HCT116 (cell line): ENCODE measurements at regions not wholly inside any gene's neighbourhood (a gene's known extent, or its start where the extent isn't known, plus 50 kb on each side); places are given as distances from the start of the nearest gene placed in this dataset.

Experiments
- ATAC-seq: fragments of 200-7000 bp; cut with Tn5 transposase; 2 replicates; pipeline ENCODE4 v1.9.1; 2020; ENCODE audit warnings: mild to moderate bottlenecking, moderate library complexity
- BruUV-seq: library from RNA; stranded (reverse); fragments of 400-500 nt; replicated peaks from 2 replicates; lab custom pipeline; 2021; lab: Mats Ljungman, UMichigan
- CTCF ChIA-PET: fragments of 300-600 bp; sonication (Branson Sonifier 250); formaldehyde crosslinking; loops from one replicate; lab custom pipeline; 2021; ENCODE audit warnings: antibody characterized with exemption; lab: Charles Lee
- POLR2A ChIA-PET: fragments of 300-600, 350-600 bp; sonication (Branson Sonifier 250); formaldehyde crosslinking; loops from one replicate; lab custom pipeline; 2021; ENCODE audit warnings: antibody characterized with exemption; lab: Charles Lee
- RAD21 ChIA-PET, 2 experiments: fragments of 300-600 bp; sonication (Branson Sonifier 250); formaldehyde crosslinking; loops; one replicate each; lab custom pipeline; 2023; ENCODE audit warnings: low total read pairs in 2 of 2; ENCODE audit not compliant: uncharacterized antibody in 2 of 2, unreplicated experiment in 2 of 2, low non-redundant PET in 1 of 2; lab: Charles Lee
- DNase-seq: peaks from one replicate; pipeline ENCODE4 v3.0.0-alpha.2; 2010; ENCODE audit warnings: low read depth, low spot score
- H2AFZ ChIP-seq: fragments of 200-600 bp; shearing (Covaris generic), sonication (generic); 2 replicates; pipeline ENCODE4 v1.6.1; 2017; ENCODE audit warnings: low read depth, mixed run types, mixed read lengths, antibody characterized with exemption, low read length; ENCODE audit not compliant: poor library complexity, severe bottlenecking
- H3K27ac ChIP-seq: 2 replicates; pipeline ENCODE4 v1.5.1; 2012; ENCODE audit warnings: low read depth, low read length
- H3K27me3 ChIP-seq: fragments of 200-600 bp; sonication (generic); 2 replicates; pipeline ENCODE4 v1.6.1; 2016; ENCODE audit warnings: mixed run types, low read length, mixed read lengths; ENCODE audit not compliant: insufficient read depth
- H3K36me3 ChIP-seq, 2 experiments: fragments of 200-500 bp in 1 of 2; fragments of 200-600 bp in 1 of 2; sonication (Bioruptor generic) in 1 of 2; sonication (generic) in 1 of 2; 2 replicates each; pipeline versions ENCODE4 v1.5.1 to v1.6.1; 2014 to 2016; ENCODE audit warnings: low read length in 2 of 2, inconsistent platforms in 1 of 2, mixed read lengths in 1 of 2, mixed run types in 1 of 2; ENCODE audit not compliant: insufficient read depth in 2 of 2, control insufficient read depth in 1 of 2
- H3K4me1 ChIP-seq, 2 experiments: fragments of 200-600 bp in 1 of 2; sonication (generic) in 1 of 2; 2 replicates each; pipeline versions ENCODE4 v1.5.1 to v1.6.1; 2012 to 2017; ENCODE audit warnings: low read length in 2 of 2, inconsistent platforms in 1 of 2, mild to moderate bottlenecking in 1 of 2, mixed read lengths in 1 of 2, mixed run types in 1 of 2, moderate library complexity in 1 of 2; ENCODE audit not compliant: insufficient read depth in 2 of 2, control insufficient read depth in 1 of 2
- H3K4me2 ChIP-seq: fragments of 200-600 bp; sonication (generic); 2 replicates; pipeline ENCODE4 v1.6.1; 2017; ENCODE audit warnings: mixed run types, low read length, mixed read lengths
- H3K4me3 ChIP-seq, 2 experiments: fragments of 200-600 bp in 1 of 2; sonication (generic) in 1 of 2; replicated peaks in 1 of 2; 2 replicates each; pipeline ENCODE4 v1.5.1; 2011 to 2016; ENCODE audit warnings: low read length in 2 of 2, control low read depth in 1 of 2, low read depth in 1 of 2, mild to moderate bottlenecking in 1 of 2, mixed read lengths in 1 of 2, mixed run types in 1 of 2
- H3K79me2 ChIP-seq: fragments of 200-600 bp; sonication (generic); 2 replicates; pipeline ENCODE4 v1.6.1; 2017; ENCODE audit warnings: mild to moderate bottlenecking, mixed run types, low read length, moderate library complexity, mixed read lengths; ENCODE audit not compliant: insufficient read depth
- H3K9ac ChIP-seq: fragments of 200-600 bp; sonication (generic); 2 replicates; pipeline ENCODE4 v1.6.1; 2016; ENCODE audit warnings: low read length, mixed read lengths
- H3K9me2 ChIP-seq: fragments of 200-600 bp; sonication (generic), shearing (Covaris generic); 2 replicates; pipeline ENCODE4 v1.6.1; 2017; ENCODE audit warnings: mixed run types, mild to moderate bottlenecking, moderate library complexity; ENCODE audit not compliant: insufficient read depth
- H3K9me3 ChIP-seq, 2 experiments: fragments of 200-500 bp in 1 of 2; fragments of 200-600 bp in 1 of 2; sonication (Bioruptor generic) in 1 of 2; sonication (generic) in 1 of 2; 2 replicates each; pipeline ENCODE4 v1.6.1; 2014 to 2017; ENCODE audit warnings: low read length in 2 of 2, mixed read lengths in 2 of 2, inconsistent platforms in 1 of 2, low read depth in 1 of 2, mild to moderate bottlenecking in 1 of 2, mixed run types in 1 of 2, moderate library complexity in 1 of 2; ENCODE audit not compliant: control insufficient read depth in 1 of 2, insufficient read depth in 1 of 2
- H4K20me1 ChIP-seq: fragments of 200-600 bp; sonication (generic), shearing (Covaris generic); 2 replicates; pipeline ENCODE4 v1.6.1; 2017; ENCODE audit warnings: mixed run types, mild to moderate bottlenecking, moderate library complexity; ENCODE audit not compliant: insufficient read depth
- CEBPB ChIP-seq: IDR thresholded peaks from 2 replicates; pipeline ENCODE4 v1.6.1; 2012; ENCODE audit warnings: low read depth
- EGR1 ChIP-seq: IDR thresholded peaks from 2 replicates; pipeline ENCODE4 v1.6.1; 2012; ENCODE audit warnings: low read depth
- EZH2 ChIP-seq: fragments of 200-600 bp; sonication (generic); IDR thresholded peaks from 2 replicates; pipeline ENCODE4 v1.6.1; 2017; ENCODE audit warnings: antibody characterized with exemption, mixed run types
- EZH2phosphoT487 ChIP-seq: fragments of 200-600 bp; IDR thresholded peaks from 2 replicates; pipeline ENCODE4 v1.6.1; 2018; ENCODE audit warnings: antibody characterized with exemption, borderline replicate concordance
- MAX ChIP-seq: IDR thresholded peaks from 2 replicates; pipeline ENCODE4 v1.6.1; 2012
- POLR2AphosphoS5 ChIP-seq: IDR thresholded peaks from 2 replicates; pipeline ENCODE4 v1.6.1; 2011; ENCODE audit warnings: mild to moderate bottlenecking, low read depth, low read length, moderate library complexity
- RAD21 ChIP-seq: IDR thresholded peaks from 2 replicates; pipeline ENCODE4 v1.6.1; 2012; ENCODE audit warnings: low read depth, mild to moderate bottlenecking
- SRF ChIP-seq: IDR thresholded peaks from 2 replicates; pipeline ENCODE4 v1.6.1; 2012; ENCODE audit warnings: low read depth
- TCF7L2 ChIP-seq: IDR thresholded peaks from 2 replicates; pipeline ENCODE4 v1.7.0; 2011; ENCODE audit warnings: borderline replicate concordance, inconsistent platforms; ENCODE audit not compliant: insufficient read depth, insufficient read length; ENCODE audit errors: extremely low read depth
- ZBTB33 ChIP-seq: IDR thresholded peaks from 2 replicates; pipeline ENCODE4 v1.6.1; 2011; ENCODE audit warnings: mild to moderate bottlenecking, low read length, moderate library complexity; ENCODE audit not compliant: insufficient replicate concordance; ENCODE audit errors: extremely low read depth
- ZNF274 ChIP-seq: fragments of 200-500 bp; sonication (Bioruptor generic); IDR thresholded peaks from 2 replicates; pipeline ENCODE4 v1.6.1; 2014; ENCODE audit warnings: mild to moderate bottlenecking, low read depth, low read length, inconsistent platforms
- intact Hi-C: fragments of 100-400 bp; cut with micrococcal nuclease; formaldehyde crosslinking; loops from 2 replicates; pipeline ENCODE4 v1.10.0; 2022
- TF ChIP-seq, protein P1 (sequence below): IDR thresholded peaks from 2 replicates; pipeline ENCODE4 v1.6.1; 2012; ENCODE audit warnings: low read depth
- TF ChIP-seq, protein P2 (sequence below), 3 experiments: fragments of 200-600 bp in 1 of 3; sonication (generic) in 1 of 3; IDR thresholded peaks in 2 of 3; conservative IDR thresholded peaks in 1 of 3; 2 replicates each; pipeline ENCODE4 v1.5.1; 2012 to 2017; ENCODE audit warnings: low read depth in 2 of 3, low read length in 2 of 3, antibody characterized with exemption in 1 of 3, borderline replicate concordance in 1 of 3, control low read depth in 1 of 3, mild to moderate bottlenecking in 1 of 3, mixed read lengths in 1 of 3, mixed run types in 1 of 3, moderate library complexity in 1 of 3; ENCODE audit not compliant: insufficient read depth in 1 of 3
- TF ChIP-seq, protein P3 (sequence below): IDR thresholded peaks from 2 replicates; pipeline ENCODE4 v1.6.1; 2012

DNA sequence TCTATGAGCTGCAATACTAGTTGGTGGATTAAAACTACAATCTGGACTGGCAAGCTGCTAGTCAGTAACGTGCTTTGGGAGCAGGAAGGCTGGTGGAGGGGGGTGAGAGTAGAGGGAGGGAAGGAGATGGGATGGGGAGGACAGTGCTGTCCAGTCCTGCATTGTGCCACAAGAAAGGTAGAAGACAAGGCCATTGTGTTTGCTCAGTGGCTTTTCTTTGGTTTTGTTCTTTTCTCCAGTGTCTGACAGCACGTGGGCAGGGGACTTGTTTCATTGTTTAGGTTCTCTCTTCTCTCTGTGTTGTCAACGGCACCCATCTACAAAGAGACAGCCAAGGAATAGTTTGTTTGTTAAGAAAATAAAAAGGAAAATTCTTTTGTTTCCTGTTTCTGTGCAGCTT is 362.8 kb upstream of the PLXNA2 start:
- Histone ChIP-seq H2AFZ (no peak overlapping the region), H3K27ac (no peak overlapping the region), H3K36me3 (no peaks in the 10 kb centered on the region), H3K4me2 (no peak overlapping the region), H3K27me3 (no peaks in the 10 kb centered on the region), H3K9me3 (no peaks in the 10 kb centered on the region), H3K9me2 (no peaks in the 10 kb centered on the region), H3K4me1 (no peaks in the 10 kb centered on the region), H3K79me2 (no peaks in the 10 kb centered on the region), H3K4me3 (no peak overlapping the region), H4K20me1 (no peaks in the 10 kb centered on the region), H3K9ac (no peak overlapping the region)
- ATAC-seq (no peak), DNase-seq (no peak)
- CTCF ChIA-PET: no interaction called here
- TF ChIP-seq EZH2phosphoT487 (no peak), MAX (no peak), EGR1 (no peak), CEBPB (no peak), RAD21 (no peak), TCF7L2 (no peak), EZH2 (no peak), SRF (no peak), POLR2AphosphoS5 (no peak), ZNF274 (no peak), ZBTB33 (no peak)
- TF ChIP-seq, protein P1, sequence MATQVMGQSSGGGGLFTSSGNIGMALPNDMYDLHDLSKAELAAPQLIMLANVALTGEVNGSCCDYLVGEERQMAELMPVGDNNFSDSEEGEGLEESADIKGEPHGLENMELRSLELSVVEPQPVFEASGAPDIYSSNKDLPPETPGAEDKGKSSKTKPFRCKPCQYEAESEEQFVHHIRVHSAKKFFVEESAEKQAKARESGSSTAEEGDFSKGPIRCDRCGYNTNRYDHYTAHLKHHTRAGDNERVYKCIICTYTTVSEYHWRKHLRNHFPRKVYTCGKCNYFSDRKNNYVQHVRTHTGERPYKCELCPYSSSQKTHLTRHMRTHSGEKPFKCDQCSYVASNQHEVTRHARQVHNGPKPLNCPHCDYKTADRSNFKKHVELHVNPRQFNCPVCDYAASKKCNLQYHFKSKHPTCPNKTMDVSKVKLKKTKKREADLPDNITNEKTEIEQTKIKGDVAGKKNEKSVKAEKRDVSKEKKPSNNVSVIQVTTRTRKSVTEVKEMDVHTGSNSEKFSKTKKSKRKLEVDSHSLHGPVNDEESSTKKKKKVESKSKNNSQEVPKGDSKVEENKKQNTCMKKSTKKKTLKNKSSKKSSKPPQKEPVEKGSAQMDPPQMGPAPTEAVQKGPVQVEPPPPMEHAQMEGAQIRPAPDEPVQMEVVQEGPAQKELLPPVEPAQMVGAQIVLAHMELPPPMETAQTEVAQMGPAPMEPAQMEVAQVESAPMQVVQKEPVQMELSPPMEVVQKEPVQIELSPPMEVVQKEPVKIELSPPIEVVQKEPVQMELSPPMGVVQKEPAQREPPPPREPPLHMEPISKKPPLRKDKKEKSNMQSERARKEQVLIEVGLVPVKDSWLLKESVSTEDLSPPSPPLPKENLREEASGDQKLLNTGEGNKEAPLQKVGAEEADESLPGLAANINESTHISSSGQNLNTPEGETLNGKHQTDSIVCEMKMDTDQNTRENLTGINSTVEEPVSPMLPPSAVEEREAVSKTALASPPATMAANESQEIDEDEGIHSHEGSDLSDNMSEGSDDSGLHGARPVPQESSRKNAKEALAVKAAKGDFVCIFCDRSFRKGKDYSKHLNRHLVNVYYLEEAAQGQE: no peak
- TF ChIP-seq, protein P2, sequence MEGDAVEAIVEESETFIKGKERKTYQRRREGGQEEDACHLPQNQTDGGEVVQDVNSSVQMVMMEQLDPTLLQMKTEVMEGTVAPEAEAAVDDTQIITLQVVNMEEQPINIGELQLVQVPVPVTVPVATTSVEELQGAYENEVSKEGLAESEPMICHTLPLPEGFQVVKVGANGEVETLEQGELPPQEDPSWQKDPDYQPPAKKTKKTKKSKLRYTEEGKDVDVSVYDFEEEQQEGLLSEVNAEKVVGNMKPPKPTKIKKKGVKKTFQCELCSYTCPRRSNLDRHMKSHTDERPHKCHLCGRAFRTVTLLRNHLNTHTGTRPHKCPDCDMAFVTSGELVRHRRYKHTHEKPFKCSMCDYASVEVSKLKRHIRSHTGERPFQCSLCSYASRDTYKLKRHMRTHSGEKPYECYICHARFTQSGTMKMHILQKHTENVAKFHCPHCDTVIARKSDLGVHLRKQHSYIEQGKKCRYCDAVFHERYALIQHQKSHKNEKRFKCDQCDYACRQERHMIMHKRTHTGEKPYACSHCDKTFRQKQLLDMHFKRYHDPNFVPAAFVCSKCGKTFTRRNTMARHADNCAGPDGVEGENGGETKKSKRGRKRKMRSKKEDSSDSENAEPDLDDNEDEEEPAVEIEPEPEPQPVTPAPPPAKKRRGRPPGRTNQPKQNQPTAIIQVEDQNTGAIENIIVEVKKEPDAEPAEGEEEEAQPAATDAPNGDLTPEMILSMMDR (IDR thresholded peaks at IDR 0.05 in 2 of 3, conservative IDR thresholded peaks at IDR 0.05 in 1 of 3; ENCODE audit: borderline replicate concordance in 1 of 3, insufficient read depth in 1 of 3, low read depth in 2 of 3, low read length in 2 of 3): no peak
- TF ChIP-seq, protein P3, sequence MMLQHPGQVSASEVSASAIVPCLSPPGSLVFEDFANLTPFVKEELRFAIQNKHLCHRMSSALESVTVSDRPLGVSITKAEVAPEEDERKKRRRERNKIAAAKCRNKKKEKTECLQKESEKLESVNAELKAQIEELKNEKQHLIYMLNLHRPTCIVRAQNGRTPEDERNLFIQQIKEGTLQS: no peak
- POLR2A ChIA-PET: no interaction called here
- intact Hi-C loops: no loop called here
- BruUV-seq: no TSS peak
- RAD21 ChIA-PET: no interaction called here
